Fibroblast of gingiva (primary cell): ENCODE measurements at regions not wholly inside any gene's neighbourhood (a gene's known extent, or its start where the extent isn't known, plus 50 kb on each side); places are given as distances from the start of the nearest gene placed in this dataset.
"Not testable (repeated sequence)": the region's sequence is repeated elsewhere in the genome, so short reads cannot be mapped to it uniquely, and the experiment has no call there.

Source experiments
- DNase-seq: peaks from one replicate; pipeline ENCODE4 v3.0.0-alpha.2; 2011; ENCODE audit warnings: low read depth

DNA sequence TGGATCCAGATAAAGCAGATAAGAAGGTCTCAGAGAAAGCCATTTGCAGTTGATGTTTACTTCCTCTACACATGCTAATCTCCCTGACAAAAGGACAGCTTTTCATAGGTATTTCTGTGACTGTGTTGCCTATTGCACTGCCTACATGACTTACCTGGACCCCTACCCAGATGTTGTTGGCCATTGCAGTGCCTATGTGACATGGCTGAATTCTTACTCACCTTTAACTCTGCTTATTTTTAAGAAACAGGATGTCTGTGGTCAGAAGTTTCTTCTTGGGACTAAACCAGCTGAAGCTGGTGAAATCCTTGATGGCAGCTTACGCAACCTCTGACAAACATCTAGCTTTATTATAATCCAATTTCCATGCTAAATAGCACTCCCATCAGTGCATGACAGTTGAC, 50.7 kb downstream of the PPIAL4D start:
- not testable (repeated sequence) for DNase-seq

DNA sequence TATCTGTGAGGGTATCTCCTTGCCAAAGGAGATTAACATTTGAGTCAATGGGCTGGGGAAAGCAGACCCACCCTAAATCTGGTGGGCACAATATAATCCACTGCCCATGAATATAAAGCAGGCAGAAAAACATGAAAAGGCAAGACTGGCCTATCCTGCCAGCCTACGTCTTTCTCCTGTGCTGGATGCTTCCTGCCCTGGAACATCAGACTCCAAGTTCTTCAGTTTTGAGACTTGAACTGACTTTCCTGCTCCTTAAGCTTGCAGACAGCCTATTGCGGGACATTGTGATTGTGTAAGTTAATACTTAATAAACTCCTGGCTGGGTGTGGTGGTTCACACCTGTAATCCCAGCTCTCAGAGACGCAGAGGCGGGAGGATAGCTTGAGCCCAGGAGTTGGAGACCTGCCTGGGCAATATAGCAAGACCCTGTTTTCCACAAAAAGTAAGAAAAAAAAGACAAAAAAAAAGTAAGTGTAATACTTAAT, 52.4 kb downstream of the PPIAL4D start:
- DNase-seq: not testable (repeated sequence)

- DNase-seq: peak; percentile 1
Measured at GRCh38 chr1:145188869-145189542, 53.0 kb downstream of the PPIAL4D start.

GRCh38 chr1:145182606-145183413, 59.2 kb downstream of the PPIAL4D start:
- DNase-seq: not testable (repeated sequence)

GRCh38 chr1:145176285-145176925, 65.6 kb downstream of the PPIAL4D start:
- DNase-seq: not testable (repeated sequence)

GRCh38 chr1:145174377-145174776, 67.6 kb downstream of the PPIAL4D start:
- DNase-seq: not testable (repeated sequence)

GRCh38 chr1:145168220-145168848, 72.6 kb downstream of the FAM72D start:
- DNase-seq: not testable (repeated sequence)

GRCh38 chr1:145164360-145164759, 68.6 kb downstream of the FAM72D start:
- DNase-seq: not testable (repeated sequence)
